ENCODE measurements at regions not wholly inside any gene's neighbourhood (a gene's known extent, or its start where the extent isn't known, plus 50 kb on each side); places are given as distances from the start of the nearest gene placed in this dataset.

- DNase-seq (ENCODE audit: low read depth), result no peak
Observed at GRCh38 chr13:72164811-72165210, 297.8 kb upstream of the DACH1 start.

GRCh38 chr13:72163678-72164077, 296.7 kb upstream of the DACH1 start:
- no peak for DNase-seq (ENCODE audit: low read depth)

GRCh38 chr13:72160977-72161376, 294.0 kb upstream of the DACH1 start:
- no peak for DNase-seq (ENCODE audit: low read depth)

GRCh38 chr13:72156760-72157159, 289.8 kb upstream of the DACH1 start:
- DNase-seq (ENCODE audit: low read depth), result no peak

- no peak for DNase-seq (ENCODE audit: low read depth)
Observed at GRCh38 chr13:72153272-72153671, 286.3 kb upstream of the DACH1 start.

GRCh38 chr13:72151241-72151640, 284.2 kb upstream of the DACH1 start:
- DNase-seq (ENCODE audit: low read depth), result peak; percentile 64

GRCh38 chr13:72150502-72150901, 283.5 kb upstream of the DACH1 start:
- no peak for DNase-seq (ENCODE audit: low read depth)

GRCh38 chr13:72149701-72150100, 282.7 kb upstream of the DACH1 start:
- DNase-seq (ENCODE audit: low read depth), result no peak

GRCh38 chr13:72146816-72147215, 279.8 kb upstream of the DACH1 start:
- no peak for DNase-seq (ENCODE audit: low read depth)

GRCh38 chr13:72145383-72145782, 278.4 kb upstream of the DACH1 start:
- DNase-seq (ENCODE audit: low read depth), result no peak

GRCh38 chr13:72144636-72145035, 277.6 kb upstream of the DACH1 start:
- no peak for DNase-seq (ENCODE audit: low read depth)

- DNase-seq (ENCODE audit: low read depth), result no peak
Observed at GRCh38 chr13:72141855-72142519, 275.0 kb upstream of the DACH1 start.

GRCh38 chr13:72139192-72139591, 272.2 kb upstream of the DACH1 start:
- DNase-seq (ENCODE audit: low read depth), result no peak

- no peak for DNase-seq (ENCODE audit: low read depth)
Observed at GRCh38 chr13:72132075-72132474, 265.1 kb upstream of the DACH1 start.

GRCh38 chr13:72129117-72129516, 262.1 kb upstream of the DACH1 start:
- DNase-seq (ENCODE audit: low read depth), result no peak

- no peak for DNase-seq (ENCODE audit: low read depth)
Observed at GRCh38 chr13:72127031-72127430, 260.0 kb upstream of the DACH1 start.

- no peak for DNase-seq (ENCODE audit: low read depth)
Observed at GRCh38 chr13:72126424-72126823, 259.4 kb upstream of the DACH1 start.

GRCh38 chr13:72125561-72125960, 258.6 kb upstream of the DACH1 start:
- DNase-seq (ENCODE audit: low read depth), result no peak

GRCh38 chr13:72122661-72123255, 255.8 kb upstream of the DACH1 start:
- DNase-seq (ENCODE audit: low read depth), result no peak

- DNase-seq (ENCODE audit: low read depth), result no peak
Observed at GRCh38 chr13:72121466-72121865, 254.5 kb upstream of the DACH1 start.

GRCh38 chr13:72120632-72121031, 253.6 kb upstream of the DACH1 start:
- no peak for DNase-seq (ENCODE audit: low read depth)

GRCh38 chr13:72113931-72114330, 246.9 kb upstream of the DACH1 start:
- no peak for DNase-seq (ENCODE audit: low read depth)

GRCh38 chr13:72113076-72113475, 246.1 kb upstream of the DACH1 start:
- no peak for DNase-seq (ENCODE audit: low read depth)

- DNase-seq (ENCODE audit: low read depth), result no peak
Observed at GRCh38 chr13:72112216-72112615, 245.2 kb upstream of the DACH1 start.
